ENCODE measurements at regions not wholly inside any gene's neighbourhood (a gene's known extent, or its start where the extent isn't known, plus 50 kb on each side); places are given as distances from the start of the nearest gene placed in this dataset.

- H3K23ac ChIP-seq (ENCODE audit: insufficient read length): no peak overlapping the region
- H3K4me1 ChIP-seq (replicated peaks in 1 of 4; ENCODE audit: control insufficient read depth in 3 of 4, insufficient read depth in 4 of 4, low read length in 3 of 4): no peaks in the 10 kb centered on the region
- no peak overlapping the region for H3K18ac ChIP-seq (ENCODE audit: extremely low read depth, low read length)
- H2BK12ac ChIP-seq (ENCODE audit: low read depth, low read length): no peak overlapping the region
- ChIA-PET CTCF (ENCODE audit: partially characterized antibody) (interaction anchor here (1.4 kb wide), 1 partner anchor 68 kb away, joined by 3 read pairs; no protein-coding TSS in a partner anchor), POLR2A (ENCODE audit: partially characterized antibody) (no interaction called here)
- H3K36me3 ChIP-seq (ENCODE audit: control insufficient read depth in 2 of 4, insufficient read depth in 4 of 4, low read length in 3 of 4): no peaks in the 10 kb centered on the region
- no peak overlapping the region for H3K9ac ChIP-seq (replicated peaks in 1 of 4; ENCODE audit: extremely low read depth in 1 of 4, low read depth in 3 of 4, low read length in 3 of 4)
- H3K79me2 ChIP-seq (ENCODE audit: control insufficient read depth in 1 of 2, insufficient read depth in 2 of 2, low read length in 2 of 2): no peaks in the 10 kb centered on the region
- no peak overlapping the region for H2AFZ ChIP-seq (ENCODE audit: low read length)
- no peak overlapping the region for H3K4ac ChIP-seq (replicated peaks; ENCODE audit: insufficient read length, low read depth, low read length)
- WGBS, 2 experiments (ENCODE audit: extremely low coverage in 1 of 2, insufficient coverage in 1 of 2, insufficient read length in 1 of 2, insufficient replicate concordance in 2 of 2, low coverage in 1 of 2, low lambda C conversion rate in 2 of 2, missing lambda C conversion rate in 1 of 2): 79% methylated on average over 2 of the region's 2 CpGs; no CpG with 5 or more reads in 1 of the 2 experiments
- no peaks in the 10 kb centered on the region for H4K20me1 ChIP-seq (replicated peaks in 1 of 2; ENCODE audit: control insufficient read depth in 1 of 2, insufficient read depth in 2 of 2, low read length in 2 of 2)
- no peak overlapping the region for H3K4me2 ChIP-seq (ENCODE audit: insufficient read depth in 1 of 2, low read depth in 2 of 2, low read length in 2 of 2)
- no peak overlapping the region for H2AK5ac ChIP-seq (ENCODE audit: low read depth, low read length)
- no peak overlapping the region for H3K14ac ChIP-seq (ENCODE audit: insufficient read length)
- peaks cover 0 to 2% (median 0%) of the 10 kb centered on the region in 4 experiments; a peak in 1 of 7 replicates for H3K27me3 ChIP-seq (replicated peaks in 1 of 4; ENCODE audit: control insufficient read depth in 3 of 4, extremely low read depth in 1 of 4, insufficient read depth in 3 of 4, low read length in 3 of 4)
- H2BK5ac ChIP-seq (ENCODE audit: low read depth, low read length): no peak overlapping the region
- no peak overlapping the region for H3K27ac ChIP-seq (ENCODE audit: low read depth, low read length)
- H3K23me2 ChIP-seq (ENCODE audit: low read depth, low read length): no peaks in the 10 kb centered on the region
- H4K5ac ChIP-seq (ENCODE audit: insufficient read length, low read depth, low read length): no peak overlapping the region
- FAIRE-seq: no peak
- no peak overlapping the region for H2BK15ac ChIP-seq (ENCODE audit: low read length)
- H3K9me3 ChIP-seq (ENCODE audit: insufficient read depth in 2 of 2, low read depth in 1 of 2, low read length in 1 of 2): no peaks in the 10 kb centered on the region
- H3K56ac ChIP-seq (replicated peaks; ENCODE audit: insufficient read length, low read depth, low read length): no peak overlapping the region
- no peak overlapping the region for H3K4me3 ChIP-seq (ENCODE audit: extremely low read depth in 1 of 4, insufficient read depth in 2 of 4, low read depth in 3 of 4, low read length in 4 of 4)
- H4K8ac ChIP-seq (ENCODE audit: extremely low read depth, insufficient read depth, low read length): no peak overlapping the region
- H2BK120ac ChIP-seq (replicated peaks; ENCODE audit: low read depth, low read length): no peak overlapping the region
- no peak for DNase-seq (ENCODE audit: low read depth in 1 of 2, low spot score in 2 of 2)
- no peak overlapping the region for H4K91ac ChIP-seq (replicated peaks; ENCODE audit: insufficient read length, low read length)
- no peak for TF ChIP-seq CBX8 (IDR thresholded peaks at IDR 0.05; ENCODE audit: borderline replicate concordance, low read depth, low read length)
- no peaks in the 10 kb centered on the region for H3K79me1 ChIP-seq (ENCODE audit: low read depth, low read length)
- no peak overlapping the region for H2BK20ac ChIP-seq (ENCODE audit: low read length)
These were observed 59.6 kb upstream of the SRRM4 start for GRCh38 chr12:118921761-118922160.
